GM10248 (cell line): ENCODE measurements at regions not wholly inside any gene's neighbourhood (a gene's known extent, or its start where the extent isn't known, plus 50 kb on each side); places are given as distances from the start of the nearest gene placed in this dataset.

Source experiments
- CTCF ChIA-PET: fragments of 300-600 bp; sonication (Branson Sonifier 250); formaldehyde crosslinking; extraction: SDS; loops from one replicate; lab custom pipeline; 2021; ENCODE audit warnings: antibody characterized with exemption; lab: Yijun Ruan, JAX
- POLR2A ChIA-PET: fragments of 350-650 bp; sonication (Branson Sonifier 250); formaldehyde crosslinking; extraction: SDS; loops from one replicate; lab custom pipeline; 2020; ENCODE audit warnings: antibody characterized with exemption; lab: Yijun Ruan, JAX
- DNase-seq: peaks from one replicate; pipeline ENCODE4 v3.0.0; 2012; ENCODE audit errors: extremely low spot score
- CTCF ChIP-seq: IDR thresholded peaks from 2 replicates; pipeline ENCODE4 v1.5.1; 2012; ENCODE audit warnings: mild to moderate bottlenecking, low read depth; ENCODE audit errors: extremely low read depth, missing control alignments, control extremely low read depth

- no peak for TF ChIP-seq CTCF
- POLR2A ChIA-PET = no interaction called here
- CTCF ChIA-PET = interaction anchor here (0.9 to 1.6 kb wide), 3 partner anchors 8 to 378 kb away, joined by 3 to 4 read pairs (median 4); no protein-coding TSS in a partner anchor
These were observed 62.2 kb upstream of the BAIAP2L1 start for GRCh38 chr7:98462911-98463633.

GRCh38 chr7:98460902-98461301, 60.0 kb upstream of the BAIAP2L1 start:
- TF ChIP-seq CTCF = no peak
- DNase-seq = no peak
- ChIA-PET POLR2A (no interaction called here), CTCF (interaction anchor here (1.5 kb wide), 1 partner anchor 9 kb away, joined by 3 read pairs; no protein-coding TSS in a partner anchor)

More at GRCh38 chr7:98462911-98463633, 62.2 kb upstream of the BAIAP2L1 start:
- no peak for DNase-seq

GRCh38 chr7:98459529-98459928, 58.6 kb upstream of the BAIAP2L1 start:
- ChIA-PET POLR2A (no interaction called here), CTCF (interaction anchor here (1.5 kb wide), 1 partner anchor 11 kb away, joined by 3 read pairs; no protein-coding TSS in a partner anchor)
- TF ChIP-seq CTCF = no peak
- no peak for DNase-seq

DNA sequence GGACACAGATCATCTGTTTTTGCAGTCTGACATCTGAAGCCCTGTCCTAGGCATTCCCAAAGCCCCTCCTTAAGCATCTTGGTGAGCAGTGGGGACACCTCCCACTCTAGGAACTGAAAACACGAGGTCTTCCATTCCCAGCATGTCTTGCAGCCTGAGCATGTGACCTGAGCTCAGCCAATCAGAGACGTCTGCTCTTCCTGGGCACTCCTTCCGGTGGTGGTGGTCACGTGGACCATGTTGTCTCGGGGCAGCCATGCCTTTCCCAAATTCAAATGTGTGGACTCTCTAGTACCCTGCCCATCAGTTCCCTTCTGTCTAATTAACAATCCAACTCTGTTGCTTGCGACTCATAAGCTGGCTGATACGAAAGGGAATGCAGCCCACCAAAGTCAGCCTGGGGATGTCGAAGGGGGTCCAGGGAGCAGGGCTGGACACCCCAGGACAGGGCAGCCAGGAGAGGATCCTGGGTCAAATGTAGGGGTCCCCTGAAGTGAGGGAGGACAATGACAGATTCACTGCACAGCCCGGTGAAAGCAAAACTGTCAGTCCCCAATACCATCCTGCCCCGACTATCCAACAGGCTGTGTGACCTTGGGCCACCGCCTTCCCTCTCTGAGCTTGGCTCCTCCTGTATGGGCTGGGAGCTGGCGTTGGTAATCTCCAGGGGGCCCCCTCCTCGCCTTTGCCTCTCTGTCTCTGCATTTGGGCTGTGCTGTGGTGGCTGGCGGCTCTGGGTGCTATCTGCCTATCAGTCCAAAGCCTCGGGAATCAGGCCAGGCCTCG, 57.4 kb upstream of the BAIAP2L1 start:
- no peak for DNase-seq
- no peak for TF ChIP-seq CTCF
- ChIA-PET CTCF (interaction anchor here (0.9 to 1.4 kb wide), 3 partner anchors 9 to 384 kb away, joined by 3 to 4 read pairs (median 3); no protein-coding TSS in a partner anchor), POLR2A (no interaction called here)

DNA sequence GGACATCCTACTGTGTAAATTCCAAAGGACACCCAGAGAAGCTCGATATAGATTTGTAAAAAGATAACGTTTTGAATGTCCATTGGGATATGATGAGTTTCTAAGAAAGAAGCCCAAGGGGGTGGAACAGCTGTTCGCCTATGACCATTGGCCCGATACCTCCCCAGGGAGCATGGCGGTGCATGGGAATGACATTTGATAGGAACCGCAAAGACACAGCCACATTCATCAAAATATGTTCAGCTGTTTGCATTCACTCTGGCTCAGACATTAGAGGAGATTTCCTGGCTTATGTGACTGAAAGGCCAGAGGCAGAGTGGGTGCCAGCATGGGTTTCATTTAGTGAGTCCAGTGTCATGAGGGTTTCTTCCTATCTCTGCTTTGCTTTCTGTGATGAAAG, 56.0 kb upstream of the BAIAP2L1 start:
- no peak for DNase-seq
- CTCF ChIA-PET = interaction anchor here (1.4 kb wide), 1 partner anchor 19 kb away, joined by 3 read pairs; no protein-coding TSS in a partner anchor
- POLR2A ChIA-PET = no interaction called here
- TF ChIP-seq CTCF = no peak

GRCh38 chr7:98452791-98453190, 51.9 kb upstream of the BAIAP2L1 start:
- CTCF ChIA-PET = interaction anchor here (1.4 kb wide), 1 partner anchor 269 kb away, joined by 4 read pairs; no protein-coding TSS in a partner anchor
- POLR2A ChIA-PET = no interaction called here
- no peak for TF ChIP-seq CTCF
- DNase-seq = no peak
